ENCODE measurements at regions not wholly inside any gene's neighbourhood (a gene's known extent, or its start where the extent isn't known, plus 50 kb on each side); places are given as distances from the start of the nearest gene placed in this dataset.
"Not testable (repeated sequence)": the region's sequence is repeated elsewhere in the genome, so short reads cannot be mapped to it uniquely, and the experiment has no call there.

DNA sequence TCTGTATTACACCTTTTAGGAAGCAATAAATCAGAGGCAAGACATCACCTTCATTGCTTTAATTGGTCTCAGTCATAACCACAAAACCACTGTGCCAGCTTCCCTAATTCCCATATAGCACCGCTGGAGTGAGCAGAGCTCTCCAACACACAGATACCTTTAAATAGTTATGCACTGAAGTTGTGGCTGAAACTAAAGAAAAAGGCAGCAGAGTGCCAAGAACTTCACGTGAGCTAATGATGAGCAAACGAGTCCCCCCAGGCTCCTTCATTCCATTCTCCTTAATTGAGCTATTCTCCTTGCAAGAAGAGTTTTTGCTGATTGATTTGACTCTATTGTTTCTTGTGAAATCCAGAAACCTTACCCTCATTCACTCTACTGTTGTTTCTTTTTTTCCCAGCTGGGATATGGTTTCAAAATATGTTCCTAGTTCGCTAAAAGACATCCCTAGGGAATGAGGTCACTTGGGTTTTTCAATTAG, 501.5 kb downstream of the SPATA31D1 start:
- Histone ChIP-seq H3K4me3 (ENCODE audit: low read depth, low read length) (no peak overlapping the region), H3K36me3 (ENCODE audit: control insufficient read depth, insufficient read depth, low read length) (no peaks in the 10 kb centered on the region), H3K27me3 (ENCODE audit: control insufficient read depth, insufficient read depth, low read length) (no peaks in the 10 kb centered on the region)
- peak; percentile 78 for DNase-seq (ENCODE audit: low read depth)
- TF ChIP-seq, protein P1, sequence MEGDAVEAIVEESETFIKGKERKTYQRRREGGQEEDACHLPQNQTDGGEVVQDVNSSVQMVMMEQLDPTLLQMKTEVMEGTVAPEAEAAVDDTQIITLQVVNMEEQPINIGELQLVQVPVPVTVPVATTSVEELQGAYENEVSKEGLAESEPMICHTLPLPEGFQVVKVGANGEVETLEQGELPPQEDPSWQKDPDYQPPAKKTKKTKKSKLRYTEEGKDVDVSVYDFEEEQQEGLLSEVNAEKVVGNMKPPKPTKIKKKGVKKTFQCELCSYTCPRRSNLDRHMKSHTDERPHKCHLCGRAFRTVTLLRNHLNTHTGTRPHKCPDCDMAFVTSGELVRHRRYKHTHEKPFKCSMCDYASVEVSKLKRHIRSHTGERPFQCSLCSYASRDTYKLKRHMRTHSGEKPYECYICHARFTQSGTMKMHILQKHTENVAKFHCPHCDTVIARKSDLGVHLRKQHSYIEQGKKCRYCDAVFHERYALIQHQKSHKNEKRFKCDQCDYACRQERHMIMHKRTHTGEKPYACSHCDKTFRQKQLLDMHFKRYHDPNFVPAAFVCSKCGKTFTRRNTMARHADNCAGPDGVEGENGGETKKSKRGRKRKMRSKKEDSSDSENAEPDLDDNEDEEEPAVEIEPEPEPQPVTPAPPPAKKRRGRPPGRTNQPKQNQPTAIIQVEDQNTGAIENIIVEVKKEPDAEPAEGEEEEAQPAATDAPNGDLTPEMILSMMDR (IDR thresholded peaks at IDR 0.05; ENCODE audit: insufficient read depth, low read length, poor library complexity, severe bottlenecking), result no peak

DNA sequence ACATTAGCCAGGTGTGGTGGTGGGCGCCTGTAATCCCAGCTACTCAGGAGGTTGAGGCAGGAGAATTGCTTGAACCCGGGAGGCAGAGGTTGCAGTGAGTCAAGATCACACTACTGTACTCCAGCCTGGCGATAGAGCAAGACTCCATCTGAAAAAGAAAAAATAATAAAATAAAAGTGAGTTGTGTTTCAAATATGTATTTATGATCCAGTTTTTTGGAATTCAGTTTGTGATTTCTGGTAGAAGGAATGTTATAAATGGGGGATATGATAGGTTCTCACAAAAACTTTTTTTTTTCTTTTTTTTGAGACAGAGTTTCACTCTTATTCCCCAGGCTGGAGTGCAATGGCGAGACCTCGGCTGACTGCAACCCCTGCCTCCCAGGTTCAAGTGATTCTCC, 502.2 kb downstream of the SPATA31D1 start:
- H3K27me3 ChIP-seq (ENCODE audit: control insufficient read depth, insufficient read depth, low read length); DNase-seq (ENCODE audit: low read depth); H3K36me3 ChIP-seq (ENCODE audit: control insufficient read depth, insufficient read depth, low read length); H3K4me3 ChIP-seq (ENCODE audit: low read depth, low read length): not testable (repeated sequence)

GRCh38 chr9:82491604-82492003, 503.0 kb downstream of the SPATA31D1 start:
- no peak overlapping the region for H3K4me3 ChIP-seq (ENCODE audit: low read depth, low read length)
- no peaks in the 10 kb centered on the region for H3K27me3 ChIP-seq (ENCODE audit: control insufficient read depth, insufficient read depth, low read length)
- no peaks in the 10 kb centered on the region for H3K36me3 ChIP-seq (ENCODE audit: control insufficient read depth, insufficient read depth, low read length)
- DNase-seq (ENCODE audit: low read depth), result no peak
- TF ChIP-seq, protein P1 (IDR thresholded peaks at IDR 0.05; ENCODE audit: insufficient read depth, low read length, poor library complexity, severe bottlenecking), result no peak

DNA sequence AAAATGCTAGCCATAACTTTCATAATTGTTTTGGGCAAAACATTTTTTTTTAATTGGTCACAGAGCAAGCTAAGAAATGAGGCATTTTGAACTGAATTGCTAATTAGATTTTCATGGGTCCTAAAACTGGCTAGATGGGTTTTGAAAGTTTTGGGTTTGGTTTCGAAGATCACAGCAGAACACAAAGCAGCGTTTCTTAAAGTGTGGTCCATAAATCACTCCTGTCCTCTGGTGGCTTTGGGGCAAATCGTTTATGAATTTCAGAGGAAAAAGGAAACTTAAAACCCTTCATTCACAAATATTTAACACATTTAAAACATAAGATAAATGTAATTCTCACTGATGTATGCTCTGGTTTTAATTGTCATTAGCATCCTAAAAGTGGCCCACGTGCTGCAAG, 503.7 kb downstream of the SPATA31D1 start:
- TF ChIP-seq, protein P1 (IDR thresholded peaks at IDR 0.05; ENCODE audit: insufficient read depth, low read length, poor library complexity, severe bottlenecking), result no peak
- DNase-seq (ENCODE audit: low read depth), result no peak
- Histone ChIP-seq H3K36me3 (ENCODE audit: control insufficient read depth, insufficient read depth, low read length) (no peaks in the 10 kb centered on the region), H3K27me3 (ENCODE audit: control insufficient read depth, insufficient read depth, low read length) (no peaks in the 10 kb centered on the region), H3K4me3 (ENCODE audit: low read depth, low read length) (no peak overlapping the region)

DNA sequence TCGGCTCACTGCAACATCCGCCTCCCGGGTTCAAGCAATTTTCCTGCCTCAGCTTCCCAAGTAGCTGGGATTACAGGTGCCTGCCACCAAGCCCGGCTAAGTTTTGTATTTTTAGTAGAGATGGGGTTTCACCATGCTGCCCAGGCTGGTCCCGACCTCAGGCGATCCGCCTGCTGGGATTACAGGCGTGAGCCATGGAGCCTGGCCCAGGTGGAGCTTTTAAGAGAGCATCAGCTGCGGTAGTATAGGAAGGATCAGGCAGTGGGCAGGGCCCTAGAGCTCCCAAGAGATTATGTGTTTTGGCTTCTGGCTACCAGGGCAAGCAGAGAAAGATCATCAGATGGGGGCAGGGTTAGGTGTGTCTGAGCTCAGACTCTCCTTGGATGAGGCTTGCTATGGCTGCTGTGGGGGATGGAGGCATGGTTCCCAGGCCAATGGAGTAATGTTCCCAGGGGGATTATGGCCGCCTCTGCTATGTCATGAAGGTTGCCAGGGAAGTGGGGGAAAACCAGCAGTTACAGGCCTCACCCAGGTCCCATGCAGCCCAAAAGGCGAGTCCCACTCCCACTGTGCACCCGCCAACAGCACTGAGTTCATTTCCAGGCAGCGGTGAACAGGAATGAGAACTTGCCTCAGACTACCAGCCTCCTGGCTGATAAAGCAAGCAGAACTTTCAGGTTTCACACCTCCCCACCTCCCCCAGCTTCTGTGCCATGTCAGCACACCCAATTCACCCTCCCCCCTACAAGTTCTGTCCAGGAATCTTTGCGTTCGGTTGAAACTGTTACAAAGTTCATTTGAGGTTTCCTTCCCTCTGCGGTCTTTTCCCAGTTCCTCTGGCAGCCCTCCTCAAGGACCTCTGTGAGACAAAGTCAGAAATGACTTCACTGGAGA, 507.6 kb downstream of the SPATA31D1 start:
- H3K36me3 ChIP-seq (ENCODE audit: control insufficient read depth, insufficient read depth, low read length), result no peaks in the 10 kb centered on the region
- DNase-seq (ENCODE audit: low read depth), result no peak
- TF ChIP-seq, protein P1 (IDR thresholded peaks at IDR 0.05; ENCODE audit: insufficient read depth, low read length, poor library complexity, severe bottlenecking), result no peak
- no peak overlapping the region for H3K4me3 ChIP-seq (ENCODE audit: low read depth, low read length)
- no peaks in the 10 kb centered on the region for H3K27me3 ChIP-seq (ENCODE audit: control insufficient read depth, insufficient read depth, low read length)

DNA sequence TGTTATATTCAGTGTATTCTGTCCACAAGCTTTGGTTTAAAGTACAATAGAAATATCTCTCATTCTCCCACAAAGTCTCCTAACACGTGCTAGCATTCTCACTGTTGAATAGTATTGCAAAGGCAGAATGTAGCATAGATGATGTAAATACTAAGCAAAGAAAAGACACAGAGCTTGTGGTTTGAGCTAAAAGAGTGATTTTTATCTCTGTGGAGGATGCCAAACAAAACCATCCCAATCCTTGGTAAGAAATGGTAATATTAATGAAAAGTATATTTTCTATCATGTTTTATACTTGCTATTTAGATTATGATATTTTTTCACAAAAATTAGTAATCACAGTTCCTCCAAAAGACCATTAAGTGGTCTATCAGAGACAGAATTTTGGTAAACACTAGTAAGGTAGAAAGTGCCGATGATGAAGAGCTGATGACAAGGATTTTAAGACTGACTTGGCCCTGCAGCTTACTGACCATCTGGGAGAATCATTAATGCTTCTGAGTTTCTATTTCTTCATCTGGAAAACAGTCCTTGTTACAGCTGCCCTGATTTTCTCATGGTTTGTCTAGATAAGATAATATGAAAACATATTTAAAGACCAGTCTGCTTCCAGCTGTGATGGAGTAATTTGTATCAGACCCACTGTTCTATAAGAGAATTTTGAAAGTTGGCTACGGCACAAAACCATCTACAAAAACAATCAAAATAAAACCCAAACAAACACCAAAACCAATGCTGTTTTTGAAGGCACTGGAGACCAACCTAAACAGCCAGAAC, 510.2 kb downstream of the SPATA31D1 start:
- Histone ChIP-seq H3K4me3 (ENCODE audit: low read depth, low read length) (no peak overlapping the region), H3K27me3 (ENCODE audit: control insufficient read depth, insufficient read depth, low read length) (no peaks in the 10 kb centered on the region), H3K36me3 (ENCODE audit: control insufficient read depth, insufficient read depth, low read length) (no peaks in the 10 kb centered on the region)
- DNase-seq (ENCODE audit: low read depth), result no peak
- TF ChIP-seq, protein P1 (IDR thresholded peaks at IDR 0.05; ENCODE audit: insufficient read depth, low read length, poor library complexity, severe bottlenecking), result no peak
